ENCODE measurements at regions not wholly inside any gene's neighbourhood (a gene's known extent, or its start where the extent isn't known, plus 50 kb on each side); places are given as distances from the start of the nearest gene placed in this dataset.

- no peak for DNase-seq (ENCODE audit: low read depth)
- TF ChIP-seq, protein P1, sequence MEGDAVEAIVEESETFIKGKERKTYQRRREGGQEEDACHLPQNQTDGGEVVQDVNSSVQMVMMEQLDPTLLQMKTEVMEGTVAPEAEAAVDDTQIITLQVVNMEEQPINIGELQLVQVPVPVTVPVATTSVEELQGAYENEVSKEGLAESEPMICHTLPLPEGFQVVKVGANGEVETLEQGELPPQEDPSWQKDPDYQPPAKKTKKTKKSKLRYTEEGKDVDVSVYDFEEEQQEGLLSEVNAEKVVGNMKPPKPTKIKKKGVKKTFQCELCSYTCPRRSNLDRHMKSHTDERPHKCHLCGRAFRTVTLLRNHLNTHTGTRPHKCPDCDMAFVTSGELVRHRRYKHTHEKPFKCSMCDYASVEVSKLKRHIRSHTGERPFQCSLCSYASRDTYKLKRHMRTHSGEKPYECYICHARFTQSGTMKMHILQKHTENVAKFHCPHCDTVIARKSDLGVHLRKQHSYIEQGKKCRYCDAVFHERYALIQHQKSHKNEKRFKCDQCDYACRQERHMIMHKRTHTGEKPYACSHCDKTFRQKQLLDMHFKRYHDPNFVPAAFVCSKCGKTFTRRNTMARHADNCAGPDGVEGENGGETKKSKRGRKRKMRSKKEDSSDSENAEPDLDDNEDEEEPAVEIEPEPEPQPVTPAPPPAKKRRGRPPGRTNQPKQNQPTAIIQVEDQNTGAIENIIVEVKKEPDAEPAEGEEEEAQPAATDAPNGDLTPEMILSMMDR (IDR thresholded peaks at IDR 0.05; ENCODE audit: insufficient read depth, low read length): no peak
- no peak overlapping the region for H3K4me3 ChIP-seq (ENCODE audit: low read depth, low read length)
These were observed 311.4 kb upstream of the NCAM1 start for GRCh38 chr11:112649856-112650255.

GRCh38 chr11:112650527-112650926 lies 310.7 kb upstream of the NCAM1 start:
- no peak for DNase-seq (ENCODE audit: low read depth)
- no peak overlapping the region for H3K4me3 ChIP-seq (ENCODE audit: low read depth, low read length)
- TF ChIP-seq, protein P1 (IDR thresholded peaks at IDR 0.05; ENCODE audit: insufficient read depth, low read length): no peak

- H3K4me3 ChIP-seq (ENCODE audit: low read depth, low read length): no peak overlapping the region
- no peak for DNase-seq (ENCODE audit: low read depth)
- TF ChIP-seq, protein P1 (IDR thresholded peaks at IDR 0.05; ENCODE audit: insufficient read depth, low read length): no peak
These were observed 309.8 kb upstream of the NCAM1 start for GRCh38 chr11:112651386-112651785.

DNA sequence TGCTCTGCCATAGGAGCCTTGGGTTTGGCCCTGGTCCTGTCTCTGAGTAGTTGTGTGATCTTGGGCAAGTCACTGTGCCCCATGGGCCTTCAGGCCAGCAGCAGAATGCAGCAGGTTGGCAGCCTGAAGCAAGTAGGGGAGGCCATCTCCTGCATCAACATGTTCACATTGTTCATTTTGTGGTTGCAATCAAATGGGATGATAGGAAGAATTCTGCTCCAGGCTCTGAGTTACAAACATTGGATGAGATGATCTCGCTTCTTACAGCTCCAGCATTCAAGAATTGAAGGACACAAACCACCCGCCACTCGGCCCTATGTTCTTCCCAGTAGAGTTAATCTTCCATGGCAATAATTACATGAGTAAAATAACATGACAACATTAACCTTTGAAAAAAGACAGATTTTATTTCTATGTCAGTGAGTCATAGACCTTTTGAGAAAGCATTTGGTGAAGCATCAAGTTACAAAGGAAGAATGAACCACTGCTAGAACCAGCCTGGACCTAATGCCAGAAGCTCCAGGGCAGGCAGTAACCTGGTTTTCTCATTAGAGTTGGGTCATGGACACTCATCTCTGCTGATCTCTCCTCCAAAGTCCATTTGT lies 308.3 kb upstream of the NCAM1 start:
- TF ChIP-seq, protein P1 (IDR thresholded peaks at IDR 0.05; ENCODE audit: insufficient read depth, low read length): no peak
- DNase-seq (ENCODE audit: low read depth): peak; percentile 71
- no peak overlapping the region for H3K4me3 ChIP-seq (ENCODE audit: low read depth, low read length)

GRCh38 chr11:112655371-112655770 lies 305.8 kb upstream of the NCAM1 start:
- TF ChIP-seq, protein P1 (IDR thresholded peaks at IDR 0.05; ENCODE audit: insufficient read depth, low read length): no peak
- no peak overlapping the region for H3K4me3 ChIP-seq (ENCODE audit: low read depth, low read length)

GRCh38 chr11:112656772-112657428 lies 304.3 kb upstream of the NCAM1 start:
- peak; percentile 77 for DNase-seq (ENCODE audit: low read depth)
- no peak overlapping the region for H3K4me3 ChIP-seq (ENCODE audit: low read depth, low read length)
- TF ChIP-seq, protein P1 (IDR thresholded peaks at IDR 0.05; ENCODE audit: insufficient read depth, low read length): no peak

More at GRCh38 chr11:112655371-112655770, 305.8 kb upstream of the NCAM1 start:
- peak; percentile 97 for DNase-seq (ENCODE audit: low read depth)
